C4-2B (cell line): ENCODE measurements at regions not wholly inside any gene's neighbourhood (a gene's known extent, or its start where the extent isn't known, plus 50 kb on each side); places are given as distances from the start of the nearest gene placed in this dataset.

Experiments used
- CTCF ChIP-seq: fragments of 450-650 bp; conservative IDR thresholded peaks from 2 replicates; pipeline ENCODE4 v1.5.1; 2017; ENCODE audit warnings: mild to moderate bottlenecking
- ZFX ChIP-seq: fragments of 450-650 bp; IDR thresholded peaks from 2 replicates; pipeline ENCODE4 v1.6.1; 2017

GRCh38 chr12:24297516-24297915 is 348.0 kb upstream of the SOX5 start:
- TF ChIP-seq CTCF (no peak), ZFX (no peak)
